ENCODE measurements at regions not wholly inside any gene's neighbourhood (a gene's known extent, or its start where the extent isn't known, plus 50 kb on each side); places are given as distances from the start of the nearest gene placed in this dataset.

- no peak for TF ChIP-seq CTCF (conservative IDR thresholded peaks at IDR 0.05 in 1 of 2, IDR thresholded peaks at IDR 0.05 in 1 of 2; ENCODE audit: low read depth in 1 of 2, low read length in 2 of 2)
- TF ChIP-seq EZH2 (IDR thresholded peaks at IDR 0.05; ENCODE audit: low read length, missing control alignments), result no peak
These were observed 218.5 kb upstream of the NR2F2 start for GRCh38 chr15:96112018-96112417.

Measured in fibroblast of lung (primary cell).